IPS DF 6.9 (cell line): ENCODE measurements at regions not wholly inside any gene's neighbourhood (a gene's known extent, or its start where the extent isn't known, plus 50 kb on each side); places are given as distances from the start of the nearest gene placed in this dataset.

ENCODE experiments used
- DNase-seq: peaks from one replicate; pipeline ENCODE4 v3.0.0-alpha.2; 2013; ENCODE audit warnings: low read depth, low spot score
- H3K27ac ChIP-seq: one replicate; pipeline ENCODE4 v1.5.1; 2013; ENCODE audit warnings: low read length, control low read depth
- H3K27me3 ChIP-seq: 2 replicates; pipeline ENCODE4 v1.6.1; 2013; ENCODE audit warnings: mild to moderate bottlenecking, low read length; ENCODE audit not compliant: control insufficient read depth, insufficient read depth
- H3K36me3 ChIP-seq: 2 replicates; pipeline ENCODE4 v1.6.1; 2013; ENCODE audit warnings: low read length; ENCODE audit not compliant: control insufficient read depth, insufficient read depth
- H3K4me1 ChIP-seq: 2 replicates; pipeline ENCODE4 v1.6.1; 2013; ENCODE audit warnings: low read length; ENCODE audit not compliant: control insufficient read depth, insufficient read depth
- H3K4me3 ChIP-seq: 2 replicates; pipeline ENCODE4 v1.5.1; 2013; ENCODE audit warnings: mild to moderate bottlenecking, low read length
- H3K9me3 ChIP-seq: 2 replicates; pipeline ENCODE4 v1.6.1; 2013; ENCODE audit warnings: low read length, inconsistent platforms; ENCODE audit not compliant: control insufficient read depth, insufficient read depth
- WGBS: extraction: QIAGEN DNeasy Blood & Tissue Kit; methylation state at CpG from one replicate; pipeline ENCODE4 v1.1.7; 2013; ENCODE audit warnings: mixed read lengths, missing lambda C conversion rate; ENCODE audit not compliant: insufficient read length, insufficient coverage; 5-methylcytosine and 5-hydroxymethylcytosine counted together

DNA sequence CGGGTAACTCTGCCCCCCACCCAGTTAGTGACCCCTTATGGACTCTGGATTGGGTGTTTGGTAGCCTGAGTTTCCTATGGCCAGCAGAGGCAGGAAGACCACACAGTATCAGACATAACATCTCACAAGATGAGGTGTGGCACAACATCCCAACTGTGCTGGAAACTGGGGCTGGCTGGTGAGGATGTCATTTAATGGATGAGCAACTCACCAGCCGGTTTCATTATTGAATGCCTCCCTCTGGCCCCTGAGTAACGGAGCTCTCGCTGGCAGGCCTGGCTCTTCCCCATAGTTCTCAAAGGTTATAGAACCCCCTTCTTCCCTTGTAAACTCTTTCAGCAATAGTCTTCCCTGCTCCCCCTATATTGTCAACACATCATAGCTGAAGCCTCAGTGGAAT lies 195.0 kb downstream of the BCL11A start:
- Histone ChIP-seq H3K9me3 (no peaks in the 10 kb centered on the region), H3K27ac (no peak overlapping the region), H3K27me3 (no peaks in the 10 kb centered on the region), H3K36me3 (no peaks in the 10 kb centered on the region), H3K4me1 (no peaks in the 10 kb centered on the region), H3K4me3 (no peak overlapping the region)
- no CpG with 5 or more reads among the region's 4 CpGs for WGBS
- DNase-seq: no peak

DNA sequence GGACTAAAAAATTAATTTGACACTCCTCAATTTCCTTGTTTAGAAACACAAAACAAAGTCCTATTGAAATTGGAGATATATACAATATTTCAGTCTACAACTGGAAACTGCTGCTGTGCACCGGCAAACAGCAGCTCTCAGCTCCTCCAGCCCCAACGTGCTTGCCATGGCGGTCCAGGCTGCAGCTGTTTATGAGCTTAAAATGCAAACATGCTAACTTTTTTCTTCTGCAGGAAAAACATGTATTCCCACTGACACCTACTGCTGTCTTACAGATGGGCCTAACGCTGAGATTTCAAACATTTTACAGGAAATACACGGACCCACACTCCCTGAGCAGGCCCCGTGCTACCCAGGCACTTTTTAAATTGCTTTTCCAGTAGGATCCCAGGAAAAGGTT lies 195.5 kb downstream of the BCL11A start:
- H3K27ac ChIP-seq: no peak overlapping the region
- H3K27me3 ChIP-seq: no peaks in the 10 kb centered on the region
- no peaks in the 10 kb centered on the region for H3K9me3 ChIP-seq
- no peaks in the 10 kb centered on the region for H3K36me3 ChIP-seq
- no peaks in the 10 kb centered on the region for H3K4me1 ChIP-seq
- H3K4me3 ChIP-seq: no peak overlapping the region
- whole genome bisulfite sequencing: no CpG with 5 or more reads among the region's 6 CpGs
- DNase-seq: no peak

GRCh38 chr2:60356346-60356745 lies 197.1 kb downstream of the BCL11A start:
- H3K27me3 ChIP-seq: no peaks in the 10 kb centered on the region
- no peaks in the 10 kb centered on the region for H3K4me1 ChIP-seq
- no peak for DNase-seq
- no peak overlapping the region for H3K4me3 ChIP-seq
- no peaks in the 10 kb centered on the region for H3K9me3 ChIP-seq
- WGBS: no CpG with 5 or more reads among the region's 5 CpGs
- H3K36me3 ChIP-seq: no peaks in the 10 kb centered on the region
- H3K27ac ChIP-seq: no peak overlapping the region

DNA sequence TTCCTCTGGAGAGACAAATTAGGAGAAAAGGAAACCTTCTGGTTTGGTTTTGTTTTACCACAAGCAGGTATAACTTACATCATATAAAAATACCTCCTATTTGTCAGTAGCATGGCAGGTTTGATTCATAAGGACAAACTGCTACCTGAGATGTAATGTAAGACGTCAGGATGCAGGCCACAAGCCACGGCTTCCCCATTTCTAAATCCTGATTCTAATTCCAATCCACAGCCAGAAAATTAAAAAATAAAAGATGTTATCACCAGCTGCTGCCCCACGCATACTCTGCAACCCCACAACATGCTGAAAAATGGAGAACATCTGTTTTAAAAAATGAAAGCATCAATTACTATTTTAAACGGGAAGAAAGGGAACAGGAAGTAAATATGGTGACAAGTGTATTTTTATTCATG lies 197.6 kb downstream of the BCL11A start:
- no peak overlapping the region for H3K27ac ChIP-seq
- H3K27me3 ChIP-seq: no peaks in the 10 kb centered on the region
- no peaks in the 10 kb centered on the region for H3K4me1 ChIP-seq
- no peaks in the 10 kb centered on the region for H3K36me3 ChIP-seq
- H3K4me3 ChIP-seq: no peak overlapping the region
- no peak for DNase-seq
- no peaks in the 10 kb centered on the region for H3K9me3 ChIP-seq
- WGBS: no CpG with 5 or more reads among the region's 4 CpGs

DNA sequence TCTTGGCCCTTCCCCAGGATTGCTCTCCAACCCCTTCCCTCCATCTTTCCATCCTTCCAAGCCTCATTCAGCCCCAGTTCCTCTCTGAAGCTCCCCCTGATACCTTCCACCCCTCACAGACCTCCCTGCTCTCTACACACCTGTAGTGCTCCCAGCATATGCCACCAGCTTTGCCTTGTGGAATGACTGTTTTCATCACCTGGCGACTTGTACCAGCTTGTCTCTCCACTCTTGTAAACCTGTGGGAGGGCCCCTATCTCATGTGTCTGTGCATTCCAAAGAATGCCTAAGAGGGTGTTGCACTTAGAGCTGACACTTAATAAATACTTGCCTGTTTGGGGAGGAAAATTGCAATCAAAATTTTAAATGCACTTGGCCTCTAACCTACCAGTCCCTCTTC lies 198.7 kb downstream of the BCL11A start:
- no peaks in the 10 kb centered on the region for H3K4me1 ChIP-seq

DNA sequence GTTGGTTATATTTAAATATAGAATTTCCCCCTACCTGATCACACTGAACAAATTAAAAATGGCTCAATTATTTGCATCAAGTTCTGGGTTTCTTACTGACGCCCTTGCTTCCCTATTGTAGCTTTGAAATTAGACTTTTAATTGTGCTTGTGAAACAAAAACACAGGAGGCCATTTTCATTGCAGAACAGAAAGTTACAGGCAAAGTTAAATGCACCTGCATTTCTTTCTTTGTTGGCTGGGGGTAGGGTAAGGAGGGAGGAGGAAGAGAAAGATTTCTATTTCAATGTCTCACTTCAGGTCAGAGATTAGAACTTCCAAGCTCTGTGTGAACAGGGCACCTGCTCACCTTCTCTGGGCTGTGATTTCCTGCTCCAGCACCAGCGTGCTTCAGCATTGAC lies 199.6 kb downstream of the BCL11A start:
- WGBS: no CpG with 5 or more reads among the region's 2 CpGs
- H3K27ac ChIP-seq: no peak overlapping the region
- H3K4me3 ChIP-seq: no peak overlapping the region
- no peaks in the 10 kb centered on the region for H3K27me3 ChIP-seq
- DNase-seq: no peak
- no peaks in the 10 kb centered on the region for H3K4me1 ChIP-seq
- no peaks in the 10 kb centered on the region for H3K36me3 ChIP-seq
- no peaks in the 10 kb centered on the region for H3K9me3 ChIP-seq

More for the DNA sequence above, 198.7 kb downstream of the BCL11A start:
- H3K36me3 ChIP-seq: no peaks in the 10 kb centered on the region
- H3K27me3 ChIP-seq: no peaks in the 10 kb centered on the region
- no peak for DNase-seq
- no peaks in the 10 kb centered on the region for H3K9me3 ChIP-seq
- H3K4me3 ChIP-seq: no peak overlapping the region
- WGBS: no CpG with 5 or more reads among the region's 1 CpG
- H3K27ac ChIP-seq: no peak overlapping the region

DNA sequence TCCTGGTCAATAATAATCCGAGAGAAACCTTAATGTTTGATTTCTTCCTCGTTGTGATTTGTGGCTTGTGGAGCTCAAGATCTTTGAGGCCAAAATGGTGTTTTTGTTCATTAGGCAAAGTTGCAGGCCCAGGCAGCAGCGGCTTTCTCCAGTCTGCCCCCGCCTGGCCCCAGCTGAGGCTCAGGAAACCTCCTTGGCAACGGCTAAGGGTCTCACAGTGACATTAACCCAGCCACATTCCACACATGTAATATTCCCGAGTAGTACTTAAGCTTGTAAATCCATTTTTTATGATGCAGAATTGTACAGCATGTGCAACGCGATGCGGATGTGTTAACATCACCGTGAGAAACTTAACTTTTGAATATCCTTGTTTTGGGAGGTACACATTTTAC lies 200.1 kb downstream of the BCL11A start:
- Histone ChIP-seq H3K4me1 (no peaks in the 10 kb centered on the region), H3K9me3 (no peaks in the 10 kb centered on the region), H3K4me3 (no peak overlapping the region), H3K27ac (no peak overlapping the region), H3K36me3 (no peaks in the 10 kb centered on the region), H3K27me3 (no peaks in the 10 kb centered on the region)
- no CpG with 5 or more reads among the region's 10 CpGs for WGBS
- DNase-seq: no peak

GRCh38 chr2:60352491-60353405 lies 200.7 kb downstream of the BCL11A start:
- DNase-seq: no peak
- Histone ChIP-seq H3K4me1 (no peaks in the 10 kb centered on the region), H3K4me3 (no peak overlapping the region), H3K9me3 (no peaks in the 10 kb centered on the region), H3K36me3 (no peaks in the 10 kb centered on the region), H3K27ac (no peak overlapping the region), H3K27me3 (no peaks in the 10 kb centered on the region)
- no CpG with 5 or more reads among the region's 20 CpGs for WGBS

DNA sequence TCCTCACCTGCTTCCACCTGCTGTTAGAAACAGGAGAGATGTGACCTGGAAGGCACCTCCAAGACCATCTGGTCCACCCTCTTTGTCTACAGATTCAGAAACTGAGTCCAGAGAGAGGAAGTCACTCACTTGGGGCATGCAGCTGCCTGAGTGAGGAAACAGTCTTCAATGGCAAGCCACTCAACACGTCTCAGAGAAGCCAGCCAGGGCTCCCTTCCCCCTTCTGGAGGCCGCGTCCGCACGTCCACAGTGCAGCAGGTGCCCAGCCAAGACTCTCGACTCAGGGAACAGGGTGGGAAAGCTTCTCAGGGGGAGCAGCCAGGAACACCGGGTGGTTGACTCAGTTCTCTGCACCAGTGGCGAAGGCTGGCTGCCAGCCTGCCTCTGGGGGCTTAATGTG lies 201.7 kb downstream of the BCL11A start:
- Histone ChIP-seq H3K27ac (no peak overlapping the region), H3K36me3 (no peaks in the 10 kb centered on the region), H3K27me3 (no peaks in the 10 kb centered on the region), H3K4me3 (no peak overlapping the region), H3K9me3 (no peaks in the 10 kb centered on the region), H3K4me1 (no peaks in the 10 kb centered on the region)
- no peak for DNase-seq
- WGBS: no CpG with 5 or more reads among the region's 8 CpGs

DNA sequence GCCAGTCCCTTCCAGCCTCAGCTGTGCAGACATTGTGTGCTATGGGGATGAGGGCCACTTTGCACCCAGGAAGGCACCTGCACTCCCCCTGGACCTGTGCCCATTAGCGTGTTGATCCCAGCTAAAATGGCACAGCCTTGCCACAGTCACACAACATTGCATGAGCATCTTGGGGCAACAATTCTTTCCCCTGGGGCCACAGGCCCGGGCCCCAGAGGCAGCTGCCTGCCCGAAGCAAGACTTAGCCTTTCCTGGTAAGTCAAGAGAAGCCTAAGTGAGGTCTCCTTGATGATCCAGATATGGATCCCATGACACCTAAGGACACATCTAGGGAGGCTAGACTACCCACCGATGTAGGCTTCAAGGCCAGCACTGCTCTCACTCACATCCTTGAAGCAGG lies 202.1 kb downstream of the BCL11A start:
- no CpG with 5 or more reads among the region's 4 CpGs for WGBS
- no peak overlapping the region for H3K27ac ChIP-seq

DNA sequence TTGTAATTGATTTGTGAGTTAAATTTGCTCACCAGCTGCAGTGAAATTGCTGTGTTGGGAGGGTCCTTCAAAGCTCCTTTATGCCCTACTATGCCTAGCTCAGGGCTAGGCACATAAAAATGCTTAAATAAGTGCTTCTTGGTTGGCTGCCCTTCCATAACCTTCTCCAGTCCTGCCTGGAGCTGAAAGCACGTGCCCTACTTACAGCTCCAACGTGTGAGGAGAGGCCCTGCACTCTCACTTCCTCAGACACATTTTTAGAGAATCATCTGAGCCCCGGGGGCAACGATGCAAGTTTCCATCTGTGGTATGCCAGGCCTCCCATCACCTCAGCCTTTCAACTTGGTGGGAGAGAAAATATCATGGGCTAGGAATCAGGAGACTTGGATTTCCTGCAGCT lies 202.7 kb downstream of the BCL11A start:
- H3K4me1 ChIP-seq: no peaks in the 10 kb centered on the region
- WGBS: no CpG with 5 or more reads among the region's 4 CpGs
- no peak for DNase-seq

More for the DNA sequence above, 202.1 kb downstream of the BCL11A start:
- Histone ChIP-seq H3K4me3 (no peak overlapping the region), H3K27me3 (no peaks in the 10 kb centered on the region), H3K4me1 (no peaks in the 10 kb centered on the region), H3K36me3 (no peaks in the 10 kb centered on the region), H3K9me3 (no peaks in the 10 kb centered on the region)
- no peak for DNase-seq

More for the DNA sequence above, 202.7 kb downstream of the BCL11A start:
- Histone ChIP-seq H3K27ac (no peak overlapping the region), H3K4me3 (no peak overlapping the region), H3K27me3 (no peaks in the 10 kb centered on the region), H3K9me3 (no peaks in the 10 kb centered on the region), H3K36me3 (no peaks in the 10 kb centered on the region)
